Panc1 (cell line): ENCODE measurements at regions not wholly inside any gene's neighbourhood (a gene's known extent, or its start where the extent isn't known, plus 50 kb on each side); places are given as distances from the start of the nearest gene placed in this dataset.

ENCODE experiments used
- ATAC-seq: fragments of 200-7000 bp; cut with Tn5 transposase; 2 replicates; pipeline ENCODE4 v1.9.1; 2020; ENCODE audit warnings: mild to moderate bottlenecking, moderate library complexity
- BruUV-seq: library from RNA; stranded (reverse); fragments of 400-500 nt; replicated peaks from 2 replicates; lab custom pipeline; 2021; lab: Mats Ljungman, UMichigan
- CTCF ChIA-PET: fragments of 300-600 bp; sonication (Branson Sonifier 250); formaldehyde crosslinking; loops from one replicate; lab custom pipeline; 2022; ENCODE audit warnings: antibody characterized with exemption; lab: Charles Lee
- POLR2A ChIA-PET: fragments of 300-600 bp; sonication (Branson Sonifier 250); formaldehyde crosslinking; loops from one replicate; lab custom pipeline; 2022; ENCODE audit warnings: antibody characterized with exemption; lab: Charles Lee
- DNase-seq: peaks from one replicate; pipeline ENCODE4 v3.0.0-alpha.2; 2010; ENCODE audit warnings: low read depth, low spot score
- H3K27ac ChIP-seq: 2 replicates; pipeline ENCODE4 v1.5.1; 2011; ENCODE audit warnings: mild to moderate bottlenecking, low read length, inconsistent platforms
- H3K27me3 ChIP-seq: fragments of 200-500 bp; sonication (Bioruptor generic); 2 replicates; pipeline ENCODE4 v1.6.0; 2014; ENCODE audit warnings: low read length, inconsistent platforms; ENCODE audit not compliant: control insufficient read depth, insufficient read depth
- H3K36me3 ChIP-seq: fragments of 200-500 bp; sonication (Bioruptor generic); 2 replicates; pipeline ENCODE4 v1.5.1; 2014; ENCODE audit warnings: inconsistent platforms, mild to moderate bottlenecking, low read length, moderate library complexity; ENCODE audit not compliant: control insufficient read depth, insufficient read depth
- H3K4me1 ChIP-seq: 2 replicates; pipeline ENCODE4 v1.5.1; 2011; ENCODE audit warnings: inconsistent platforms, mild to moderate bottlenecking, low read length, moderate library complexity; ENCODE audit not compliant: control insufficient read depth, insufficient read depth
- H3K4me3 ChIP-seq, 2 experiments: 2 replicates each; pipeline ENCODE4 v1.5.1; 2011 to 2012; ENCODE audit warnings: low read depth in 2 of 2, low read length in 2 of 2, mild to moderate bottlenecking in 2 of 2, inconsistent platforms in 1 of 2, moderate library complexity in 1 of 2
- H3K9me3 ChIP-seq: fragments of 200-500 bp; sonication (Bioruptor generic); 2 replicates; pipeline ENCODE4 v1.5.1; 2014; ENCODE audit warnings: low read depth, mild to moderate bottlenecking, inconsistent platforms, low read length, moderate library complexity; ENCODE audit not compliant: control insufficient read depth, insufficient read depth
- POLR2AphosphoS5 ChIP-seq: IDR thresholded peaks from 2 replicates; pipeline ENCODE4 v1.6.1; 2012; ENCODE audit warnings: mild to moderate bottlenecking, low read depth, low read length, moderate library complexity
- SIN3A ChIP-seq: IDR thresholded peaks from 2 replicates; pipeline ENCODE4 v1.6.1; 2012; ENCODE audit warnings: low read depth, mild to moderate bottlenecking, low read length, moderate library complexity, borderline replicate concordance; ENCODE audit not compliant: insufficient read depth
- TCF7L2 ChIP-seq: IDR thresholded peaks from 2 replicates; pipeline ENCODE4 v1.6.1; 2011; ENCODE audit warnings: mild to moderate bottlenecking, low read depth, low read length, inconsistent platforms
- in situ Hi-C: cut with HindIII; loops from 2 replicates; pipeline ENCODE4 v1.10.0; 2016; ENCODE audit warnings: low sequenced_read_pairs, low pct_unique_long_range_greater_than_20kb
- intact Hi-C: fragments of 100-400 bp; cut with micrococcal nuclease; formaldehyde crosslinking; loops from one replicate; pipeline ENCODE4 v1.10.0; 2022; ENCODE audit not compliant: unreplicated experiment
- TF ChIP-seq, protein P1 (sequence below), 2 experiments: IDR thresholded peaks; 2 replicates each; pipeline ENCODE4 v1.6.1; 2011 to 2012; ENCODE audit warnings: low read depth in 2 of 2, control low read depth in 1 of 2, low read length in 1 of 2, mild to moderate bottlenecking in 1 of 2, moderate library complexity in 1 of 2; ENCODE audit not compliant: insufficient read depth in 1 of 2
- TF ChIP-seq, protein P2 (sequence below): fragments of 450-650 bp; IDR thresholded peaks from 2 replicates; pipeline ENCODE4 v1.5.1; 2017; ENCODE audit warnings: mild to moderate bottlenecking

- BruUV-seq: no TSS peak
- intact Hi-C loops (no loop called here), in situ Hi-C loops (no loop called here)
- no peak for DNase-seq
- no peak overlapping the region for H3K4me3 ChIP-seq
- ATAC-seq: no peak
- H3K36me3 ChIP-seq: no peaks in the 10 kb centered on the region
- no peaks in the 10 kb centered on the region for H3K9me3 ChIP-seq
- no peak overlapping the region for H3K27ac ChIP-seq
- no peaks in the 10 kb centered on the region for H3K4me1 ChIP-seq
- TF ChIP-seq SIN3A: no peak
- ChIA-PET POLR2A (no interaction called here), CTCF (no interaction called here)
- no peaks in the 10 kb centered on the region for H3K27me3 ChIP-seq
These were observed 83.4 kb upstream of the FAM47B start for GRCh38 chrX:34859191-34859590.

DNA sequence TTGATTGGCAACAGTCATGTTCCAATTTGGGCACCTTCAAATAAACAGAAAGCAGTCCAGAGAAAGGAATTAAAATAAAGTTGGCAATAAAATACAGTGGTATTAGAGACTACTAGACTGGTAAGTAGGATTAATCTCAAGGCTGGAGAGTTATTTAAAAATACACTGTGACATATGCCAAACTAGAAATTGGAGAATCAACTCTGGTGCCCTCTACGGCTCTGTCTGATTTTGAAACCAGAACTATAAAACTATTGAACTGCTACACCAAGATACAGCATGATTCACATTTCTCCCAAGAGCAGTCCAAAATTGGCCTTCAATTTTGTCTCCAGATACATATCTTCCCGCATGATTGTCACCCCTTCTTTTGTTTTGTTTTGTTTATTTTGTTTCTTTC is 78.7 kb upstream of the FAM47B start:
- Histone ChIP-seq H3K36me3 (no peaks in the 10 kb centered on the region), H3K27me3 (no peaks in the 10 kb centered on the region), H3K27ac (no peak overlapping the region), H3K4me1 (no peaks in the 10 kb centered on the region), H3K4me3 (no peak overlapping the region), H3K9me3 (no peaks in the 10 kb centered on the region)
- ATAC-seq (no peak), DNase-seq (no peak)
- BruUV-seq: no TSS peak
- intact Hi-C loops: no loop called here
- no peak for TF ChIP-seq POLR2AphosphoS5
- TF ChIP-seq, protein P1, sequence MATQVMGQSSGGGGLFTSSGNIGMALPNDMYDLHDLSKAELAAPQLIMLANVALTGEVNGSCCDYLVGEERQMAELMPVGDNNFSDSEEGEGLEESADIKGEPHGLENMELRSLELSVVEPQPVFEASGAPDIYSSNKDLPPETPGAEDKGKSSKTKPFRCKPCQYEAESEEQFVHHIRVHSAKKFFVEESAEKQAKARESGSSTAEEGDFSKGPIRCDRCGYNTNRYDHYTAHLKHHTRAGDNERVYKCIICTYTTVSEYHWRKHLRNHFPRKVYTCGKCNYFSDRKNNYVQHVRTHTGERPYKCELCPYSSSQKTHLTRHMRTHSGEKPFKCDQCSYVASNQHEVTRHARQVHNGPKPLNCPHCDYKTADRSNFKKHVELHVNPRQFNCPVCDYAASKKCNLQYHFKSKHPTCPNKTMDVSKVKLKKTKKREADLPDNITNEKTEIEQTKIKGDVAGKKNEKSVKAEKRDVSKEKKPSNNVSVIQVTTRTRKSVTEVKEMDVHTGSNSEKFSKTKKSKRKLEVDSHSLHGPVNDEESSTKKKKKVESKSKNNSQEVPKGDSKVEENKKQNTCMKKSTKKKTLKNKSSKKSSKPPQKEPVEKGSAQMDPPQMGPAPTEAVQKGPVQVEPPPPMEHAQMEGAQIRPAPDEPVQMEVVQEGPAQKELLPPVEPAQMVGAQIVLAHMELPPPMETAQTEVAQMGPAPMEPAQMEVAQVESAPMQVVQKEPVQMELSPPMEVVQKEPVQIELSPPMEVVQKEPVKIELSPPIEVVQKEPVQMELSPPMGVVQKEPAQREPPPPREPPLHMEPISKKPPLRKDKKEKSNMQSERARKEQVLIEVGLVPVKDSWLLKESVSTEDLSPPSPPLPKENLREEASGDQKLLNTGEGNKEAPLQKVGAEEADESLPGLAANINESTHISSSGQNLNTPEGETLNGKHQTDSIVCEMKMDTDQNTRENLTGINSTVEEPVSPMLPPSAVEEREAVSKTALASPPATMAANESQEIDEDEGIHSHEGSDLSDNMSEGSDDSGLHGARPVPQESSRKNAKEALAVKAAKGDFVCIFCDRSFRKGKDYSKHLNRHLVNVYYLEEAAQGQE (IDR thresholded peaks at IDR 0.05; ENCODE audit: insufficient read depth in 1 of 2, low read depth in 2 of 2, low read length in 1 of 2): no peak
- in situ Hi-C loops: no loop called here
- ChIA-PET CTCF (no interaction called here), POLR2A (no interaction called here)

- CTCF ChIA-PET: no interaction called here
- no TSS peak for BruUV-seq
- no peak overlapping the region for H3K27ac ChIP-seq
These were observed 76.0 kb upstream of the FAM47B start for GRCh38 chrX:34866646-34867045.

More at GRCh38 chrX:34866646-34867045, 76.0 kb upstream of the FAM47B start:
- no peak for TF ChIP-seq TCF7L2
- TF ChIP-seq SIN3A: no peak
- TF ChIP-seq, protein P2, sequence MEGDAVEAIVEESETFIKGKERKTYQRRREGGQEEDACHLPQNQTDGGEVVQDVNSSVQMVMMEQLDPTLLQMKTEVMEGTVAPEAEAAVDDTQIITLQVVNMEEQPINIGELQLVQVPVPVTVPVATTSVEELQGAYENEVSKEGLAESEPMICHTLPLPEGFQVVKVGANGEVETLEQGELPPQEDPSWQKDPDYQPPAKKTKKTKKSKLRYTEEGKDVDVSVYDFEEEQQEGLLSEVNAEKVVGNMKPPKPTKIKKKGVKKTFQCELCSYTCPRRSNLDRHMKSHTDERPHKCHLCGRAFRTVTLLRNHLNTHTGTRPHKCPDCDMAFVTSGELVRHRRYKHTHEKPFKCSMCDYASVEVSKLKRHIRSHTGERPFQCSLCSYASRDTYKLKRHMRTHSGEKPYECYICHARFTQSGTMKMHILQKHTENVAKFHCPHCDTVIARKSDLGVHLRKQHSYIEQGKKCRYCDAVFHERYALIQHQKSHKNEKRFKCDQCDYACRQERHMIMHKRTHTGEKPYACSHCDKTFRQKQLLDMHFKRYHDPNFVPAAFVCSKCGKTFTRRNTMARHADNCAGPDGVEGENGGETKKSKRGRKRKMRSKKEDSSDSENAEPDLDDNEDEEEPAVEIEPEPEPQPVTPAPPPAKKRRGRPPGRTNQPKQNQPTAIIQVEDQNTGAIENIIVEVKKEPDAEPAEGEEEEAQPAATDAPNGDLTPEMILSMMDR: no peak
- TF ChIP-seq POLR2AphosphoS5: no peak
- TF ChIP-seq, protein P1 (IDR thresholded peaks at IDR 0.05; ENCODE audit: insufficient read depth in 1 of 2, low read depth in 2 of 2, low read length in 1 of 2): no peak
- intact Hi-C loops (no loop called here), in situ Hi-C loops (no loop called here)
- DNase-seq: no peak
- ATAC-seq: no peak
- Histone ChIP-seq H3K27me3 (no peaks in the 10 kb centered on the region), H3K36me3 (no peaks in the 10 kb centered on the region), H3K9me3 (no peaks in the 10 kb centered on the region), H3K4me3 (no peak overlapping the region), H3K4me1 (no peaks in the 10 kb centered on the region)
- POLR2A ChIA-PET: no interaction called here
